HG03378 (cell line): ENCODE measurements at regions not wholly inside any gene's neighbourhood (a gene's known extent, or its start where the extent isn't known, plus 50 kb on each side); places are given as distances from the start of the nearest gene placed in this dataset.
"Not testable (repeated sequence)": the region's sequence is repeated elsewhere in the genome, so short reads cannot be mapped to it uniquely, and the experiment has no call there.

Source experiments
- ATAC-seq: cut with Tn5 transposase; IDR thresholded peaks from one replicate; pipeline ENCODE4 v1.9.1; 2021; ENCODE audit warnings: mild to moderate bottlenecking, moderate library complexity; ENCODE audit not compliant: unreplicated experiment

- ATAC-seq, result no peak
Measured at GRCh38 chr14:51443195-51444018, 203.4 kb downstream of the TMX1 start.

- no peak for ATAC-seq
Measured at GRCh38 chr14:51444353-51445000, 204.4 kb downstream of the TMX1 start.

- ATAC-seq, result no peak
Measured at GRCh38 chr14:51445001-51445390, 204.9 kb downstream of the TMX1 start.

GRCh38 chr14:51446771-51447170 is 204.9 kb upstream of the FRMD6 start:
- no peak for ATAC-seq

GRCh38 chr14:51447411-51447810 is 204.3 kb upstream of the FRMD6 start:
- no peak for ATAC-seq

GRCh38 chr14:51448831-51449670 is 202.7 kb upstream of the FRMD6 start:
- no peak for ATAC-seq

GRCh38 chr14:51449681-51450080 is 202.0 kb upstream of the FRMD6 start:
- no peak for ATAC-seq

GRCh38 chr14:51451561-51451960 is 200.1 kb upstream of the FRMD6 start:
- ATAC-seq, result no peak

GRCh38 chr14:51453869-51454268 is 197.8 kb upstream of the FRMD6 start:
- no peak for ATAC-seq

- ATAC-seq, result no peak
Measured at GRCh38 chr14:51454351-51454750, 197.4 kb upstream of the FRMD6 start.

GRCh38 chr14:51455041-51455835 is 196.5 kb upstream of the FRMD6 start:
- no peak for ATAC-seq

GRCh38 chr14:51457843-51458562 is 193.7 kb upstream of the FRMD6 start:
- no peak for ATAC-seq

GRCh38 chr14:51458563-51458955 is 193.2 kb upstream of the FRMD6 start:
- ATAC-seq, result no peak

- ATAC-seq, result no peak
Measured at GRCh38 chr14:51460011-51460410, 191.7 kb upstream of the FRMD6 start.

GRCh38 chr14:51462182-51462581 is 189.5 kb upstream of the FRMD6 start:
- ATAC-seq, result no peak

- ATAC-seq, result no peak
Measured at GRCh38 chr14:51462706-51463105, 189.0 kb upstream of the FRMD6 start.

GRCh38 chr14:51463461-51463860 is 188.2 kb upstream of the FRMD6 start:
- no peak for ATAC-seq

- ATAC-seq, result no peak
Measured at GRCh38 chr14:51464411-51464810, 187.3 kb upstream of the FRMD6 start.

GRCh38 chr14:51465486-51465885 is 186.2 kb upstream of the FRMD6 start:
- no peak for ATAC-seq

GRCh38 chr14:51467392-51467791 is 184.3 kb upstream of the FRMD6 start:
- not testable (repeated sequence) for ATAC-seq
